Aorta (tissue), 5 donors: ENCODE measurements at regions not wholly inside any gene's neighbourhood (a gene's known extent, or its start where the extent isn't known, plus 50 kb on each side); places are given as distances from the start of the nearest gene placed in this dataset.

Experiments used
- ATAC-seq: fragments of 200-7000 bp; cut with Tn5 transposase; one replicate; pipeline ENCODE4 v1.9.1; 2022; ENCODE audit warnings: moderate library complexity; ENCODE audit not compliant: low FRiP score
- DNase-seq, 2 donors: peaks; one replicate each; pipeline ENCODE4 v3.0.0-alpha.2; 2020
- H3K27ac ChIP-seq, 2 donors: one replicate each; pipeline ENCODE4 v1.5.1; 2013; ENCODE audit warnings: low read length in 2 of 2, mild to moderate bottlenecking in 2 of 2, moderate library complexity in 2 of 2, control low read depth in 1 of 2, inconsistent platforms in 1 of 2, low read depth in 1 of 2
- H3K27me3 ChIP-seq, 2 donors: one replicate each; pipeline ENCODE4 v1.6.1; 2013; ENCODE audit warnings: control low read depth in 1 of 2, low read length in 1 of 2, mild to moderate bottlenecking in 1 of 2, moderate library complexity in 1 of 2; ENCODE audit not compliant: insufficient read depth in 2 of 2, control insufficient read depth in 1 of 2
- H3K36me3 ChIP-seq, 2 donors: one replicate each; pipeline ENCODE4 v1.6.1; 2013; ENCODE audit warnings: control low read depth in 1 of 2, low read length in 1 of 2, mild to moderate bottlenecking in 1 of 2; ENCODE audit not compliant: insufficient read depth in 2 of 2, control insufficient read depth in 1 of 2
- H3K4me1 ChIP-seq, 2 donors: one replicate each; pipeline ENCODE4 v1.6.1; 2013; ENCODE audit warnings: low read length in 2 of 2, control low read depth in 1 of 2, mild to moderate bottlenecking in 1 of 2, moderate library complexity in 1 of 2; ENCODE audit not compliant: insufficient read depth in 2 of 2, control insufficient read depth in 1 of 2
- H3K4me3 ChIP-seq, 2 donors: one replicate each; pipeline ENCODE4 v1.5.1; 2013; ENCODE audit warnings: low read length in 2 of 2, control low read depth in 1 of 2, mild to moderate bottlenecking in 1 of 2
- H3K9me3 ChIP-seq: one replicate; pipeline ENCODE4 v1.6.1; 2013; ENCODE audit warnings: mild to moderate bottlenecking, low read length; ENCODE audit not compliant: control insufficient read depth
- WGBS, 2 donors: extraction: QIAGEN DNeasy Blood & Tissue Kit; methylation state at CpG; one replicate each; pipeline ENCODE4 v1.1.7; 2013; 5-methylcytosine and 5-hydroxymethylcytosine counted together
- intact Hi-C, 2 donors: fragments of 100-400 bp; cut with DNase I; formaldehyde crosslinking; loops; one replicate each; pipeline versions ENCODE4 v1.14.2 to v1.15.0; 2022
- donor health status: healthy with polysubstance abuse.
- donor health status: Bipolar disorder and iron deficiency.
- donor health status: DM: no; HTN: no; CAD: no.
- donor health status: DM: no; HTN: no; CAD: no.
- donor health status: DM: yes; HTN: yes; CAD: no.

GRCh38 chr7:41524876-41525275, 178.0 kb downstream of the INHBA start:
- Histone ChIP-seq H3K4me3 (no peak overlapping the region), H3K27ac (no peak overlapping the region), H3K36me3 (no peaks in the 10 kb centered on the region), H3K27me3 (no peaks in the 10 kb centered on the region), H3K4me1 (no peaks in the 10 kb centered on the region), H3K9me3 (peaks cover 6% of the 10 kb centered on the region)
- intact Hi-C loops = no loop called here
- DNase-seq = no peak
- ATAC-seq = no peak
- WGBS, 2 donors = 59 to 65% methylated on average over 4 of the region's 4 CpGs

GRCh38 chr7:41520445-41520844, 182.4 kb downstream of the INHBA start:
- Histone ChIP-seq H3K36me3 (no peaks in the 10 kb centered on the region), H3K27ac (no peak overlapping the region), H3K4me3 (no peak overlapping the region), H3K9me3 (peaks cover 6% of the 10 kb centered on the region), H3K4me1 (no peaks in the 10 kb centered on the region), H3K27me3 (no peaks in the 10 kb centered on the region)
- DNase-seq (no peak), ATAC-seq (no peak)
- WGBS, 2 donors = 97 to 98% methylated on average over 7 of the region's 7 CpGs
- intact Hi-C loops = no loop called here

GRCh38 chr7:41517771-41518170, 185.1 kb downstream of the INHBA start:
- no peak for ATAC-seq
- DNase-seq = no peak
- Histone ChIP-seq H3K4me3 (no peak overlapping the region), H3K36me3 (no peaks in the 10 kb centered on the region), H3K27ac (no peak overlapping the region), H3K27me3 (no peaks in the 10 kb centered on the region), H3K9me3 (peaks cover 3% of the 10 kb centered on the region), H3K4me1 (no peaks in the 10 kb centered on the region)
- 93 to 94% methylated on average over 2 of the region's 2 CpGs for WGBS, 2 donors
- intact Hi-C loops = no loop called here

- H3K4me1 ChIP-seq = no peaks in the 10 kb centered on the region
- no peak overlapping the region for H3K4me3 ChIP-seq
- intact Hi-C loops = no loop called here
- no peak for DNase-seq
- no peaks in the 10 kb centered on the region for H3K27me3 ChIP-seq
- H3K27ac ChIP-seq = no peak overlapping the region
- WGBS, 2 donors = 93 to 96% methylated on average over 4 of the region's 4 CpGs
- ATAC-seq = no peak
- no peaks in the 10 kb centered on the region for H3K9me3 ChIP-seq
- H3K36me3 ChIP-seq = no peaks in the 10 kb centered on the region
Measured at GRCh38 chr7:41508755-41509154, 194.1 kb downstream of the INHBA start.

- Histone ChIP-seq H3K4me1 (no peaks in the 10 kb centered on the region), H3K27me3 (no peaks in the 10 kb centered on the region), H3K27ac (no peak overlapping the region), H3K4me3 (no peak overlapping the region), H3K36me3 (no peaks in the 10 kb centered on the region), H3K9me3 (no peaks in the 10 kb centered on the region)
- WGBS, 2 donors = 95% methylated on average over 4 of the region's 4 CpGs
- no peak for ATAC-seq
- no peak for DNase-seq
- intact Hi-C loops = no loop called here
Measured at GRCh38 chr7:41507686-41508268, 195.1 kb downstream of the INHBA start.

GRCh38 chr7:41504214-41504980, 198.5 kb downstream of the INHBA start:
- no peak for ATAC-seq
- H3K4me1 ChIP-seq = no peaks in the 10 kb centered on the region
- DNase-seq = no peak
- no peaks in the 10 kb centered on the region for H3K36me3 ChIP-seq
- intact Hi-C loops = no loop called here
- no peak overlapping the region for H3K4me3 ChIP-seq
- WGBS, 2 donors = 86 to 91% methylated on average over 10 of the region's 10 CpGs
- no peaks in the 10 kb centered on the region for H3K9me3 ChIP-seq
- no peaks in the 10 kb centered on the region for H3K27me3 ChIP-seq
- H3K27ac ChIP-seq = no peak overlapping the region

- DNase-seq (no peak), ATAC-seq (no peak)
- Histone ChIP-seq H3K4me1 (no peaks in the 10 kb centered on the region), H3K27ac (no peak overlapping the region), H3K27me3 (no peaks in the 10 kb centered on the region), H3K4me3 (no peak overlapping the region), H3K36me3 (no peaks in the 10 kb centered on the region), H3K9me3 (no peaks in the 10 kb centered on the region)
- intact Hi-C loops = no loop called here
Measured at GRCh38 chr7:41503438-41503837, 199.5 kb downstream of the INHBA start.

- WGBS, 2 donors = 71 to 79% methylated on average over 3 of the region's 3 CpGs
- ATAC-seq = no peak
- intact Hi-C loops = no loop called here
Measured at GRCh38 chr7:41501466-41501865, 201.4 kb downstream of the INHBA start.

GRCh38 chr7:41501006-41501405, 201.9 kb downstream of the INHBA start:
- no peaks in the 10 kb centered on the region for H3K4me1 ChIP-seq
- no peak overlapping the region for H3K4me3 ChIP-seq
- no peak for ATAC-seq
- intact Hi-C loops = no loop called here
- WGBS, 2 donors = 95 to 98% methylated on average over 6 of the region's 6 CpGs
- H3K36me3 ChIP-seq = no peaks in the 10 kb centered on the region
- H3K27ac ChIP-seq = no peak overlapping the region
- H3K9me3 ChIP-seq = no peaks in the 10 kb centered on the region
- no peaks in the 10 kb centered on the region for H3K27me3 ChIP-seq
- no peak for DNase-seq

More at GRCh38 chr7:41501466-41501865, 201.4 kb downstream of the INHBA start:
- Histone ChIP-seq H3K27me3 (no peaks in the 10 kb centered on the region), H3K36me3 (no peaks in the 10 kb centered on the region), H3K4me1 (no peaks in the 10 kb centered on the region), H3K27ac (no peak overlapping the region), H3K4me3 (no peak overlapping the region), H3K9me3 (no peaks in the 10 kb centered on the region)
- no peak for DNase-seq
